ENCODE measurements at regions not wholly inside any gene's neighbourhood (a gene's known extent, or its start where the extent isn't known, plus 50 kb on each side); places are given as distances from the start of the nearest gene placed in this dataset.
"Not testable (repeated sequence)": the region's sequence is repeated elsewhere in the genome, so short reads cannot be mapped to it uniquely, and the experiment has no call there.

DNA sequence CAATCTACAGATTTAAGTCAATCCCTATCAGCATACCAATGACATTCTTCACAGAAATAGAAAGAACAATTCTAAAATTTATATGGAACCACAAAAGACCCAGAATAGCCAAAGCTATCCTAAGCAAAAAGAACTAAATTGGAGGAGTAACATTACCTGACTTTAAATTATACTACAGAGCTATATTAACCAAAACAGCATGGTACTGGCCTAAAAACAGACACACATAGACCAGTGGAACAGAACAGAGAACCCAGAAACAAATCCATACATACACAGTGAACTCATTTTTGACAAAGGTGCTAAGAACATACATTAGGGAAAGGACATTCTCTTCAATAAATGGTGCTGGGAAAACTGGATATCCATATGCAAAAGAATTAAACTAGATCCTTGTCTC, 68.6 kb upstream of the HES1 start:
- TF ChIP-seq CTCF (optimal IDR thresholded peaks at IDR 0.05 in 1 of 3, IDR thresholded peaks at IDR 0.05 in 1 of 3, conservative IDR thresholded peaks at IDR 0.05 in 1 of 3; ENCODE audit: extremely low read depth in 1 of 3, insufficient read depth in 2 of 3, low read length in 3 of 3); EZH2 (IDR thresholded peaks at IDR 0.05; ENCODE audit: low read length): not testable (repeated sequence)

All from keratinocyte (primary cell).